Stimulated activated naive CD4-positive, alpha-beta T cell (primary cell): ENCODE measurements at regions not wholly inside any gene's neighbourhood (a gene's known extent, or its start where the extent isn't known, plus 50 kb on each side); places are given as distances from the start of the nearest gene placed in this dataset.
"Not testable (repeated sequence)": the region's sequence is repeated elsewhere in the genome, so short reads cannot be mapped to it uniquely, and the experiment has no call there.

ENCODE experiments used
- DNase-seq, 6 experiments: peaks; one replicate each; lab custom pipeline; 2025; lab: John Stamatoyannopoulos, UW

GRCh38 chr9:124125651-124125977, 114.0 kb downstream of the LHX2 start:
- DNase-seq = no peak

- peak; percentile 33 to 66 (median 42) for DNase-seq
These were observed 115.4 kb downstream of the LHX2 start for GRCh38 chr9:124126648-124127646.

- DNase-seq = no peak
These were observed 117.1 kb downstream of the LHX2 start for GRCh38 chr9:124128568-124129166.

GRCh38 chr9:124130277-124131075, 118.9 kb downstream of the LHX2 start:
- DNase-seq = no peak

GRCh38 chr9:124131518-124131917, 120.0 kb downstream of the LHX2 start:
- not testable (repeated sequence) for DNase-seq

GRCh38 chr9:124132671-124133147, 121.1 kb downstream of the LHX2 start:
- DNase-seq = no peak

GRCh38 chr9:124133727-124134126, 122.2 kb downstream of the LHX2 start:
- no peak for DNase-seq

GRCh38 chr9:124134526-124134925, 123.0 kb downstream of the LHX2 start:
- no peak for DNase-seq

- no peak for DNase-seq
These were observed 121.9 kb upstream of the NEK6 start for GRCh38 chr9:124135813-124136365.

- DNase-seq = no peak
These were observed 120.5 kb upstream of the NEK6 start for GRCh38 chr9:124137009-124137943.

GRCh38 chr9:124137944-124138335, 119.8 kb upstream of the NEK6 start:
- DNase-seq = no peak

GRCh38 chr9:124139001-124139400, 118.7 kb upstream of the NEK6 start:
- DNase-seq = no peak

GRCh38 chr9:124140941-124141568, 116.7 kb upstream of the NEK6 start:
- DNase-seq = no peak

- DNase-seq = not testable (repeated sequence)
These were observed 113.1 kb upstream of the NEK6 start for GRCh38 chr9:124144561-124145123.

GRCh38 chr9:124146031-124146561, 111.7 kb upstream of the NEK6 start:
- no peak for DNase-seq

- DNase-seq = no peak
These were observed 107.8 kb upstream of the NEK6 start for GRCh38 chr9:124149992-124150391.

GRCh38 chr9:124163760-124164255, 93.9 kb upstream of the NEK6 start:
- DNase-seq = no peak

- DNase-seq = no peak
These were observed 92.9 kb upstream of the NEK6 start for GRCh38 chr9:124164811-124165210.

GRCh38 chr9:124174433-124174832, 83.3 kb upstream of the NEK6 start:
- DNase-seq = no peak

GRCh38 chr9:124177522-124177921, 80.2 kb upstream of the NEK6 start:
- not testable (repeated sequence) for DNase-seq
